Fibroblast of peridontal ligament (primary cell): ENCODE measurements at regions not wholly inside any gene's neighbourhood (a gene's known extent, or its start where the extent isn't known, plus 50 kb on each side); places are given as distances from the start of the nearest gene placed in this dataset.
A peak's percentile ranks its signal among the peaks of the same experiment; 100 is the strongest.

Experiments
- DNase-seq: peaks from one replicate; pipeline ENCODE4 v3.0.0-alpha.2; 2010; ENCODE audit errors: extremely low read depth

- peak; percentile 6 for DNase-seq
These were observed 810.6 kb downstream of the TLE4 start for GRCh38 chr9:80382211-80382891.

- DNase-seq = no peak
These were observed 808.5 kb downstream of the TLE4 start for GRCh38 chr9:80380301-80380700.

- DNase-seq = no peak
These were observed 807.0 kb downstream of the TLE4 start for GRCh38 chr9:80378669-80379293.

GRCh38 chr9:80376180-80376579, 804.4 kb downstream of the TLE4 start:
- no peak for DNase-seq

GRCh38 chr9:80375477-80375876, 803.7 kb downstream of the TLE4 start:
- no peak for DNase-seq

GRCh38 chr9:80369641-80370040, 797.9 kb downstream of the TLE4 start:
- DNase-seq = no peak

GRCh38 chr9:80366626-80367025, 794.9 kb downstream of the TLE4 start:
- DNase-seq = no peak

GRCh38 chr9:80359941-80360881, 788.4 kb downstream of the TLE4 start:
- DNase-seq = no peak

GRCh38 chr9:80359291-80359690, 787.5 kb downstream of the TLE4 start:
- DNase-seq = no peak

- no peak for DNase-seq
These were observed 781.2 kb downstream of the TLE4 start for GRCh38 chr9:80352967-80353366.

GRCh38 chr9:80351612-80352011, 779.8 kb downstream of the TLE4 start:
- DNase-seq = no peak

GRCh38 chr9:80326105-80326504, 754.3 kb downstream of the TLE4 start:
- peak; percentile 18 for DNase-seq

- DNase-seq = peak; percentile 61
These were observed 749.2 kb downstream of the TLE4 start for GRCh38 chr9:80320916-80321315.

GRCh38 chr9:80320480-80320879, 748.7 kb downstream of the TLE4 start:
- peak; percentile 48 for DNase-seq

GRCh38 chr9:80305136-80305535, 733.4 kb downstream of the TLE4 start:
- DNase-seq = peak; percentile 20

- no peak for DNase-seq
These were observed 723.2 kb downstream of the TLE4 start for GRCh38 chr9:80294955-80295354.

- no peak for DNase-seq
These were observed 722.6 kb downstream of the TLE4 start for GRCh38 chr9:80294318-80294717.

- DNase-seq = no peak
These were observed 720.5 kb downstream of the TLE4 start for GRCh38 chr9:80292231-80292630.

GRCh38 chr9:80285326-80285725, 713.6 kb downstream of the TLE4 start:
- peak; percentile 39 for DNase-seq

GRCh38 chr9:80282766-80283165, 711.0 kb downstream of the TLE4 start:
- no peak for DNase-seq

- DNase-seq = no peak
These were observed 687.3 kb downstream of the TLE4 start for GRCh38 chr9:80259079-80259478.

GRCh38 chr9:80251778-80252177, 680.0 kb downstream of the TLE4 start:
- no peak for DNase-seq

GRCh38 chr9:80242022-80242421, 670.3 kb downstream of the TLE4 start:
- DNase-seq = no peak
